ENCODE measurements at regions not wholly inside any gene's neighbourhood (a gene's known extent, or its start where the extent isn't known, plus 50 kb on each side); places are given as distances from the start of the nearest gene placed in this dataset.

DNA sequence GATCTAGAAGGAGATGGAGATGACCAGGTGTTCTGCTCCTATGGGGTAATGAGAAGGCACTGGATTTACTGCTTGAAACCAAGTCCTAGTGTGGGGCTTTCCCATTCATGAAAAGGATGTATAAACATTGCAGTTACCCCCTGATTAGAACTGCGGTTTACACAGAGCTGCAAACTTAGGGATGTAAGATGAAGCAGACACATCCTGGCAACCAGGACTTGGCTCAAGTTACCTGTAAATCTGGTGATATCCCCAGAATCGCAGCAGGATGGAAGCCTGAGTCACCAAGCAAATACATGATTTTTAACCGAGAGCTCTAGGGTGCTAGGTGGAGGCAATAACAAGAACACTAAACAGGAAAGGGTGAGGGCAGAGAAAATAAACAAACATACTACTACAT, 178.6 kb upstream of the MAMLD1 start:
- DNase-seq (no peak), ATAC-seq (ENCODE audit: insufficient read depth, low FRiP score) (no peak)
- Histone ChIP-seq H3K4me1 (ENCODE audit: control insufficient read depth in 5 of 5, insufficient read depth in 5 of 5, low read length in 5 of 5) (peaks cover 0 to 1% (median 0%) of the 10 kb centered on the region in 5 donors), H3K9me3 (ENCODE audit: control insufficient read depth in 4 of 4, insufficient read depth in 3 of 4, low read length in 3 of 4) (peaks cover 0 to 5% (median 1%) of the 10 kb centered on the region in 4 donors), H3K9ac (ENCODE audit: insufficient read depth in 1 of 2, low read length in 2 of 2) (no peak overlapping the region), H3K27me3 (ENCODE audit: control insufficient read depth in 3 of 3, insufficient read depth in 3 of 3, low read length in 2 of 3) (peaks cover 0 to 2% (median 0%) of the 10 kb centered on the region in 3 donors), H3K4me3 (no peak overlapping the region), H3K36me3 (ENCODE audit: control insufficient read depth in 4 of 4, insufficient read depth in 4 of 4, low read length in 4 of 4) (no peaks in the 10 kb centered on the region), H3K27ac (ENCODE audit: low read depth in 1 of 2, low read length in 1 of 2) (no peak overlapping the region)
- TF ChIP-seq, protein P1, sequence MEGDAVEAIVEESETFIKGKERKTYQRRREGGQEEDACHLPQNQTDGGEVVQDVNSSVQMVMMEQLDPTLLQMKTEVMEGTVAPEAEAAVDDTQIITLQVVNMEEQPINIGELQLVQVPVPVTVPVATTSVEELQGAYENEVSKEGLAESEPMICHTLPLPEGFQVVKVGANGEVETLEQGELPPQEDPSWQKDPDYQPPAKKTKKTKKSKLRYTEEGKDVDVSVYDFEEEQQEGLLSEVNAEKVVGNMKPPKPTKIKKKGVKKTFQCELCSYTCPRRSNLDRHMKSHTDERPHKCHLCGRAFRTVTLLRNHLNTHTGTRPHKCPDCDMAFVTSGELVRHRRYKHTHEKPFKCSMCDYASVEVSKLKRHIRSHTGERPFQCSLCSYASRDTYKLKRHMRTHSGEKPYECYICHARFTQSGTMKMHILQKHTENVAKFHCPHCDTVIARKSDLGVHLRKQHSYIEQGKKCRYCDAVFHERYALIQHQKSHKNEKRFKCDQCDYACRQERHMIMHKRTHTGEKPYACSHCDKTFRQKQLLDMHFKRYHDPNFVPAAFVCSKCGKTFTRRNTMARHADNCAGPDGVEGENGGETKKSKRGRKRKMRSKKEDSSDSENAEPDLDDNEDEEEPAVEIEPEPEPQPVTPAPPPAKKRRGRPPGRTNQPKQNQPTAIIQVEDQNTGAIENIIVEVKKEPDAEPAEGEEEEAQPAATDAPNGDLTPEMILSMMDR (IDR thresholded peaks at IDR 0.05; ENCODE audit: control extremely low read depth, extremely low read depth) = no peak
- WGBS, 2 donors = 63 to 76% methylated on average over 3 of the region's 3 CpGs

DNA sequence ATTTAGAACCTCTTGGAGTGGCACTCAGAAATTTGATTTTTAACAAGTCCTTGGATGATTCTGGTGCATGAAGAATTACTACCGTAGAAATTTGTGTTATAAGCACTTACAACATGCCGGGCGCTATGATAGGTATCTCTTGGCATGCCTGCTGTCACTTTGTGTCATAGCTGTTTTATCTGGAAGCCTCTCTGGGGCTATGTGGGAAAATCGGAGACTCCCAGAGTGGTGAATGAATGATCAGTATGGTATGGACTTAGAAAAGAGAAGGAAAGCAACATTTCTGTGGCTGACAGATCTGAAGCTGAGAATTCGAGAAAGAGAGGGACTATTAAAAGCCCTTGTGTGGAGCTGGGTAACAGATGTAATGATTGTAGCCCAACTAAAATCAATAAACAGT, 177.4 kb upstream of the MAMLD1 start:
- Histone ChIP-seq H3K4me3 (no peak overlapping the region), H3K9ac (ENCODE audit: insufficient read depth in 1 of 2, low read length in 2 of 2) (no peak overlapping the region), H3K27ac (ENCODE audit: low read depth in 1 of 2, low read length in 1 of 2) (no peak overlapping the region), H3K36me3 (ENCODE audit: control insufficient read depth in 4 of 4, insufficient read depth in 4 of 4, low read length in 4 of 4) (no peaks in the 10 kb centered on the region), H3K9me3 (ENCODE audit: control insufficient read depth in 4 of 4, insufficient read depth in 3 of 4, low read length in 3 of 4) (peaks cover 0 to 2% (median 0%) of the 10 kb centered on the region in 4 donors), H3K4me1 (ENCODE audit: control insufficient read depth in 5 of 5, insufficient read depth in 5 of 5, low read length in 5 of 5) (peaks cover 0 to 1% (median 0%) of the 10 kb centered on the region in 5 donors), H3K27me3 (ENCODE audit: control insufficient read depth in 3 of 3, insufficient read depth in 3 of 3, low read length in 2 of 3) (peaks cover 0 to 2% (median 0%) of the 10 kb centered on the region in 3 donors)
- TF ChIP-seq, protein P1 (IDR thresholded peaks at IDR 0.05; ENCODE audit: control extremely low read depth, extremely low read depth) = no peak
- DNase-seq (no peak), ATAC-seq (ENCODE audit: insufficient read depth, low FRiP score) (no peak)
- WGBS, 2 donors = 82 to 93% methylated on average over 5 of the region's 5 CpGs

DNA sequence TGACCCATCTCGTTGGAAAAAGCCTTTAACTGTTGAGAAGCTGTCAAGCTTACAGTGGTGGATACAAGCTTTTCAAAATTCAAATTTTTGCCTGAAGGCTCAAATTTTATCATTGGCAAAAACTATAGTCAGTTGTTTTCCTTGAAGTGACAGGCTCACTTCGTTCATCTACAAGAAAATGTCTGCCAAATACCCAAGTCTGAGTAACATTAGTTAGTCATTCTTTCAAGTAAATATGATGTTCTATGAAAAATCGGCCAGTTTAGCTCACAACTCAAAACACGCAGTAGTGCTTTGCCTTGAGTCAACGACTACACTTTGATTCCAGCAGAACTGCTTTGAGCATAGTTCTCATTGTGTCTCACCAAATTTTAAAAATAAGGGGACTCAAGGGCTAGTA, 170.3 kb upstream of the MAMLD1 start:
- H3K4me1 ChIP-seq (ENCODE audit: control insufficient read depth in 5 of 5, insufficient read depth in 5 of 5, low read length in 5 of 5) = no peaks in the 10 kb centered on the region
- ATAC-seq (ENCODE audit: insufficient read depth, low FRiP score) (no peak), DNase-seq (no peak)
- TF ChIP-seq, protein P1 (IDR thresholded peaks at IDR 0.05; ENCODE audit: control extremely low read depth, extremely low read depth) = no peak
- H3K9ac ChIP-seq (ENCODE audit: insufficient read depth in 1 of 2, low read length in 2 of 2) = no peak overlapping the region
- WGBS, 2 donors = 65 to 85% methylated on average over 5 of the region's 5 CpGs
- H3K9me3 ChIP-seq (ENCODE audit: control insufficient read depth in 4 of 4, insufficient read depth in 3 of 4, low read length in 3 of 4) = peaks cover 0 to 2% (median 0%) of the 10 kb centered on the region in 4 donors
- H3K27ac ChIP-seq (ENCODE audit: low read depth in 1 of 2, low read length in 1 of 2) = no peak overlapping the region
- H3K36me3 ChIP-seq (ENCODE audit: control insufficient read depth in 4 of 4, insufficient read depth in 4 of 4, low read length in 4 of 4) = no peaks in the 10 kb centered on the region
- no peak overlapping the region for H3K4me3 ChIP-seq
- H3K27me3 ChIP-seq (ENCODE audit: control insufficient read depth in 3 of 3, insufficient read depth in 3 of 3, low read length in 2 of 3) = peaks cover 0 to 2% (median 0%) of the 10 kb centered on the region in 3 donors

DNA sequence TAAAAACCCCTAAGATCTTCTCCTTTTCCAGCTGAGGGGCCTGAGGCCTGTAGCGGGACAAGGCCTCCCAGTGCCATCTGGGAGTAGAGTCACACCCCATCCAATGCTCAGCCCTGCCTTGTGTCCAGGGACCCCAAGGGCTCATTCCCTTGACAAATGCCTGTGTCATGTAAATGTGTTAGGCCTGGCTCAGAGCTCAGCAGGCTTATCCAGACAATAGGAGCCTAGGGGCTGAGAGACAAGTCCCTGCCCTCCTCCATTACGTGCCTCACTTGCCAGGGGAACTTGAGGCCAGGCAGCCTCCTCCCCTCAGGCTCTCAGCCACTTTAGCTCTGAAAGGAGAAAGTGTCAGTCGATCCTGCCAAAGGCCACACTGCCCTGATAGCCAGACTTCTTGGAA, 166.8 kb upstream of the MAMLD1 start:
- Histone ChIP-seq H3K36me3 (ENCODE audit: control insufficient read depth in 4 of 4, insufficient read depth in 4 of 4, low read length in 4 of 4) (no peaks in the 10 kb centered on the region), H3K4me1 (ENCODE audit: control insufficient read depth in 5 of 5, insufficient read depth in 5 of 5, low read length in 5 of 5) (no peaks in the 10 kb centered on the region), H3K4me3 (no peak overlapping the region), H3K27me3 (ENCODE audit: control insufficient read depth in 3 of 3, insufficient read depth in 3 of 3, low read length in 2 of 3) (peaks cover 0 to 2% (median 0%) of the 10 kb centered on the region in 3 donors), H3K9me3 (ENCODE audit: control insufficient read depth in 4 of 4, insufficient read depth in 3 of 4, low read length in 3 of 4) (peaks cover 0 to 2% (median 0%) of the 10 kb centered on the region in 4 donors), H3K27ac (ENCODE audit: low read depth in 1 of 2, low read length in 1 of 2) (no peak overlapping the region), H3K9ac (ENCODE audit: insufficient read depth in 1 of 2, low read length in 2 of 2) (no peak overlapping the region)
- no peak for DNase-seq
- 71 to 80% methylated on average over 2 to 3 of the region's 3 CpGs for WGBS, 2 donors
- no peak for ATAC-seq (ENCODE audit: insufficient read depth, low FRiP score)
- TF ChIP-seq, protein P1 (IDR thresholded peaks at IDR 0.05; ENCODE audit: control extremely low read depth, extremely low read depth) = no peak
